GM12873 (cell line): ENCODE measurements at regions not wholly inside any gene's neighbourhood (a gene's known extent, or its start where the extent isn't known, plus 50 kb on each side); places are given as distances from the start of the nearest gene placed in this dataset.

Experiments
- CTCF ChIP-seq: IDR thresholded peaks from 2 replicates; pipeline ENCODE4 v1.5.1; 2012; ENCODE audit warnings: low read depth, mild to moderate bottlenecking, moderate library complexity, low read length, control low read depth; ENCODE audit not compliant: insufficient read depth; ENCODE audit errors: missing control alignments

- TF ChIP-seq CTCF, result no peak
Measured at GRCh38 chr10:78817361-78817760, 251.4 kb upstream of the ZMIZ1 start.

GRCh38 chr10:78817804-78818203 is 251.0 kb upstream of the ZMIZ1 start:
- no peak for TF ChIP-seq CTCF

- TF ChIP-seq CTCF, result no peak
Measured at GRCh38 chr10:78819361-78820006, 249.3 kb upstream of the ZMIZ1 start.

GRCh38 chr10:78820007-78820362 is 248.8 kb upstream of the ZMIZ1 start:
- TF ChIP-seq CTCF, result no peak

GRCh38 chr10:78821052-78821451 is 247.7 kb upstream of the ZMIZ1 start:
- TF ChIP-seq CTCF, result no peak

GRCh38 chr10:78828647-78829539 is 239.9 kb upstream of the ZMIZ1 start:
- no peak for TF ChIP-seq CTCF

GRCh38 chr10:78829565-78829964 is 239.2 kb upstream of the ZMIZ1 start:
- TF ChIP-seq CTCF, result no peak
